ENCODE measurements at regions not wholly inside any gene's neighbourhood (a gene's known extent, or its start where the extent isn't known, plus 50 kb on each side); places are given as distances from the start of the nearest gene placed in this dataset.

GRCh38 chr14:101404426-101405170 is 156.7 kb upstream of the DIO3 start:
- DNase-seq (ENCODE audit: low read depth in 2 of 2) = no peak

- DNase-seq (ENCODE audit: low read depth in 2 of 2) = no peak
Observed at GRCh38 chr14:101405171-101405883, 156.0 kb upstream of the DIO3 start.

DNA sequence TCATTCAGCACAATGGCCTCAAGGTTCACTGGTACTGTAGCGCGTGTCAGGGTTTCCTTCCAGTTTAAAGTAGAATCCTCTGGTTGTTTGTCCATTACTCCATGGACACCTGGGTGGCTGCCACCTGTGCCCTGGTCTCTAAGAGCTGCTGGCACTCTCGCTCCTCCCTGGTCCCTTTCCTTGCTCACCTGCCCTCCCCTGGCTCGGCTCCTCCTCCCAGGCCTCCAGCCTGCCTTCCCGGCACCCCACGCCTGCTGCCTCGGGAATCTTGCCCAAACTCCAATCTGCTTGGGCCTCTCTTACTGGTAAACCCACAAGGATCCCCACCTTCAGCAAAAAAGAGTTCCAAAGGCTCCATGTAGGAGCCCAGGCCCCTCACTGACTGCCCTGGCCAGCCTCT is 154.4 kb upstream of the DIO3 start:
- no peak for DNase-seq (ENCODE audit: low read depth in 2 of 2)

GRCh38 chr14:101407328-101407727 is 154.0 kb upstream of the DIO3 start:
- no peak for DNase-seq (ENCODE audit: low read depth in 2 of 2)

DNA sequence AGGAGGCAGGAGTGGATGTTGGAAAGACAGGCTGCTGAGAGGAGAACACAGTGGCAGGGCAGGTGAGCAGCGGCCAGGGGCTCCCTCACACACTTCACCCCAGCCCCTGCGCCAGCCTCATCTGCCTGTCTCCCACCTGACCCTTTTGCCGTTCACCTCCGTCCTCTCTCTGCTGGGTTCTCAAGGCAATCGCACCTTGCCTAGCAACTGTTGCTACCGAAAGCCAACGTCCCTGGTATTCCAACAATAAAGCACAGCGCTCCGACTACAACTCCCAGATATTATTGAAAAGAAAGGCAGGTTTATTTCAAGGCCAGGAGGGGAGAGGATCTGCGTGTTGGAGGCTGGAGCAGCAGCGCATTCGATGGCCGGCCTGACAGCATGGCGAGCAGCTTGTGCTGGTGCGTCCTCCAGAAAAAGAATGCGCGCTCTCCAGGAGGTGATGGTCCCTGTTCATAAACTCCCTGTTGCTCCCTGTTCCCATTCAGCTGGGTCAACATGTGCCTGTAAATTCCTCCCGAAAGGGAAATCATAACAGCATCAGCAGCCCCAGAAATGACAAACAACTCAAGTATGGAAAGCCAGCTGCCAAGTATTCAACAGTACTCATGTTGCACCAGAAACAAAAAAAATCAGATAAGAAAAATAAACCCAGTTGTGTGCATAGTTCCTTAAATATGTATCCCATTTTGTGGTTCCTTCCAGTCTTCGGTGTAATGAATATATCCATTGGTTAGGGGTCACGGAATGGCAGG is 153.0 kb upstream of the DIO3 start:
- no peak for DNase-seq (ENCODE audit: low read depth in 2 of 2)

DNA sequence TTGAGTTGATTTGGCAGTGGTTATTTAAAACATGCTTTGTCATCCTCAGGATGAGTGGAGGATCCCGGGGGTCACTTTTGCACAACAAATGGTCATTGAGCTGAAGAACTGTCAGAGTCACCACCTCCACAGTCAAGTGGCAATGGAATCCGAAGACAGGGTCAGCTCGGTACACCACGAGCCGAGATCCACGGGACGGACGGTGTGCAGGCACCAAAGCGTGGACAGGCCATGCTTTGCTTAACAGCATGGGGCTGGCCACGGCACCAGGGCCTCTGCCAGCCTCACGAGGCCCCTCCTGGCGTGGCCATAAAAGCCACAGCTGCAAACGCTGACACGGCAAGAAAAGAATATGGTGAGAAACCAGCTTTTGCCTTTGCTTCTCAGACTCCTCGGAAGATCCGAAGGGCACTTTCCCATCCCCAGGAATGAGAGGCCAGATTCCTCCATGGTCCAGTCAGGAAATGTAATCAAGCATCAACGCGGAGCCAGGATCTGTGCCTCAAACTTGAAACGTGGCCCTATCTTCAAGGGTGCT is 152.2 kb upstream of the DIO3 start:
- DNase-seq (ENCODE audit: low read depth in 2 of 2) = no peak

DNA sequence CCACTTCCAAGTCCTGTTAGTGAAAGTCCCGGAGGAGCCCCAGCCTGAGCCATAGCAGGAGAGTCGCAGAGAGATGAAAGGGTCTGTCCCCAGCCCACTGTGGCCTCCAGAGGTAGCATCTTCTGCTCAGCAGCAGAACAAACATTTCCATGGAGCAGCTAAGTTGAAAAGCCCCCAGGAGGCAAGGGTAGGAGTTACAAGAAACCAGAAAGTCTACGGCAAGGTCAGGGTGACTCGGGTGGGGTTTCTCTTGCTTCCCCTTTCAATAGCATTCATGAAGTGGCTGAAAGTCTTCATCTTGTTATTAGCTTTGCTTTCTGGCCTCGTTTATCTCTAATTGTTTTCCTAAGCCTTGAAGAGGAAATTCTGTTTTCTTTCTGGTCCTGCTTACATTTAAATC is 151.2 kb upstream of the DIO3 start:
- no peak for DNase-seq (ENCODE audit: low read depth in 2 of 2)

- no peak for DNase-seq (ENCODE audit: low read depth in 2 of 2)
Observed at GRCh38 chr14:101411151-101411550, 150.1 kb upstream of the DIO3 start.

DNA sequence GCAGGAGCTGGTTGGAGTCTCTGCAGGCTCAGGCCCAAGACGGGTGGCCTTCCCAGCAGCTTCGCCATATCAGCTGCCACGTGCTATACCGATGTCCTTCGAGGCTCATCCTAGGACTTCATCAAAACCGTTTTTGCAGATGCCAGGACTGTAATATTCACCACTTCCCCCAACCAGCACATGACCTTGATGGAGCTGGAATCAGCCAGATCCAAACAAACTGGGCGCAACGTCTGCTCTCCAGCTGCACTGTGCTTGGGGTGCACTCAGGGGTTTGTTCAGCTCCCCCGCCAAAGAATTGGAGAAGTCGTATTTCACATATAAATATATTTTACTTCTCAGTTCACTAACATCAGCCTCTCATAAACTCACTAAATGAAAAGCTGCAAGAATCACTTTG is 149.5 kb upstream of the DIO3 start:
- DNase-seq (ENCODE audit: low read depth in 2 of 2) = no peak

DNA sequence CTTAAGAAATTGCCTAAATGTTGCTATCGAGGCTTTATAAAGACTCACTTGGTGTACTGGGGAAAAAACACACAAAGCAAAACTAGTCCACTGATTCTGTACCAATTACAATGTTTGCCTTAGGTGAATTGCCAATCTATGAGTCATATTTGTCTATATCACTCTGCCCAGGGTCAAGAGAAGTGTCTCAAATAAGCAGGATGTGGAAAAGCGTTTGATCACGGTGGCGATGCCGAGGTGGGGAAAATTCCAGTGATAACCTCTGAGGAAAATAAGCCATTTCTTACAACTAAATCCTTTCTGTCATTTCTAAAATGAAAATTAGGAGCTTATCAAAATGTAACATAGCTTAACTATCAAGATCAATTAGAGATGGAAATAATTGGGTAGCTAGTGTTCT is 148.6 kb upstream of the DIO3 start:
- DNase-seq (ENCODE audit: low read depth in 2 of 2) = no peak

DNA sequence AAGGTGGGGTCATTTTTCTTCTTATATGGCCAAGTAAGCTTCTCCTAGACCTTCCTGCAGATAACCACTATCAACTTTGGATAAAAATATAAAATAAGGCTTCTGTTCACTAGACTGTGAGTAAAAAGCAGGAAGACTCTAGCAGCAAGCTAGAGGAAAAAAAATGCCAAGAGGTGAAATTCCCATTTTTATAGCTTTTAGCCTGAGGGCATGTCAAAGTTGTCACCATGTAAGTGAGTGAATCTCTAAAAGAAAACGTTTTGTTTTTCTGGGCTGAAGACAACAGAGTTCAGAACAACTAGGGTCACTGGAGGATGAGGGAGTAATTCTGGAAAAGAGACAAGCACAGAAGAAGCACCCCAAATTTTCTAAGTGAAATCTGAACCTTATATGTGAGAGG is 143.9 kb upstream of the DIO3 start:
- no peak for DNase-seq (ENCODE audit: low read depth in 2 of 2)

- no peak for DNase-seq (ENCODE audit: low read depth in 2 of 2)
Observed at GRCh38 chr14:101418601-101419000, 142.7 kb upstream of the DIO3 start.

DNA sequence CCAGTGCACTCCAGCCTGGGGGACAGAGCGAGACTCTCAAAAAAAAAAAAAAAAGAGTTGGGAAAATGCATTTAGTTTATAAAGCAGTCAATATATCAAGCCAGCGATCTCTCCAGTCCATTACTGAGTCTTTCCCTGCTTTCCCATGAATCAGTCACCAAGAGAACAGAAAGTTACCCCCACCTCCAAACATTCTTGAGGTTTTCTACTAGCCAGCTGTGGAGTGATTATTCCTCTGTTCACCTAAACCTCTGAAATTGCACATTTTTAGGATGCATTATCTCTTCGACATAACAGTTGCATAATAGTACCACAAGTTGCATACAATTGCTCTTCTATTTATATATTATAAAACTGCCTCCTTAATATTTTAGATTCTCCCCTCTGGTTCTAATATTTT is 134.8 kb upstream of the DIO3 start:
- DNase-seq (ENCODE audit: low read depth in 2 of 2) = no peak

DNA sequence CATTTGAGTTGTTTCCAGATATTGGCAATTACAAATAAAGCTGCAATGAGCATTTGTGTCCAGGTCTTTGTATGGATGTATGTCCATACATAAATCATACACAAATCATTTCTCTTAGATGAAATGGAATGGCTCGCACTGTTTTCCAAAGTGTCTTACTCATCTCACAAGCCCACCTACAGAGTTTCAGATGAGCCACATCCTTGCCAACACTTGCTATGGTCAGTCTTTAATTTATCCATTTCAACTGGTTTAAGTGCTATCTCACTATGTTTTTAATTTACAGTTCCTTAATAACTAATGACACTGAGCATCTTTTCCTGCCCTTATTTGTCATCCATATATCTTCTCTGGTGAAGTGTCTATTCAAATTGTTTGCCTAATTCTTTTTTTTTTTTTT is 132.9 kb upstream of the DIO3 start:
- no peak for DNase-seq (ENCODE audit: low read depth in 2 of 2)

GRCh38 chr14:101435546-101435945 is 125.7 kb upstream of the DIO3 start:
- no peak for DNase-seq (ENCODE audit: low read depth in 2 of 2)

DNA sequence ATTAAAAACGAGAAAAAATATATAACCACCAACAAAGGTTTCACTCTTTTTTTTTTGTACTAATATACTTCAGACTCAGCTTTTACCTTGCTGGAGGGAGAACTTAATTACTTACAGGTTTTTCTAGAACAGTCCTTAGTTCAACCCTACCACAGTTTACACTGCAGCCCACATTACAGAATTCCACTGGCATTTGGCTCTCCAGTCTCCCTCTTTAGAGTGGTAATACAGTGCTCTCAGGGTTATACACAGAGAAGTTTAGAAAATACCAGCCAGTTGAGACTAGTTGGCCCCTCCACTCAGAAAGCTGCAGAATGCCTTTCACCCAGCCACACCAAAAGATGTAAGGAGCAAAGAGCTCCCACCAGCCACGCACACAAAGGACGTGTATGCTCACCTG is 122.3 kb upstream of the DIO3 start:
- DNase-seq (ENCODE audit: low read depth in 2 of 2) = no peak

- no peak for DNase-seq (ENCODE audit: low read depth in 2 of 2)
Observed at GRCh38 chr14:101440496-101440895, 120.8 kb upstream of the DIO3 start.

- DNase-seq (ENCODE audit: low read depth in 2 of 2) = no peak
Observed at GRCh38 chr14:101441710-101442109, 119.6 kb upstream of the DIO3 start.

DNA sequence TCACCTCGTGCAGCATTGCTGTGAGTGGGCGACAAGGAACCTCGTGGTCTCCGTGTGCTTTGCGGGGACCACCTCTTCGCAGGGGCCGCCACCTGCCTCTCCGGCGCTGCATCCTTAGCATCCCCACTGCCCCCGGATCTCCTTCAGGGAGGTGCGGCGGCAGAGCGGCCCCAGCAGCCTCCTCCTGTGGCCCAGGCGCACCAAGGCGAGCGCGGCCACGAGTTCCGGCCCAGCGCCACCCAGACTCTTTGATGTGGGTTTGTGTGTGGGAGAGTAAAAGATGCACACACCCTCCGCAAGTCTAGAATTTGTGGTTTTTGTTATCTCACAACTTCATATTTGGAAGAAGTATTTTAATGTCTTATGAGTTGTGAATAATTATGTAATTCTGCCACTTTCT is 118.8 kb upstream of the DIO3 start:
- DNase-seq (ENCODE audit: low read depth in 2 of 2) = peak; percentile 12 to 31

GRCh38 chr14:101444116-101444515 is 117.2 kb upstream of the DIO3 start:
- DNase-seq (ENCODE audit: low read depth in 2 of 2) = no peak

- DNase-seq (ENCODE audit: low read depth in 2 of 2) = no peak
Observed at GRCh38 chr14:101445278-101445677, 116.0 kb upstream of the DIO3 start.

DNA sequence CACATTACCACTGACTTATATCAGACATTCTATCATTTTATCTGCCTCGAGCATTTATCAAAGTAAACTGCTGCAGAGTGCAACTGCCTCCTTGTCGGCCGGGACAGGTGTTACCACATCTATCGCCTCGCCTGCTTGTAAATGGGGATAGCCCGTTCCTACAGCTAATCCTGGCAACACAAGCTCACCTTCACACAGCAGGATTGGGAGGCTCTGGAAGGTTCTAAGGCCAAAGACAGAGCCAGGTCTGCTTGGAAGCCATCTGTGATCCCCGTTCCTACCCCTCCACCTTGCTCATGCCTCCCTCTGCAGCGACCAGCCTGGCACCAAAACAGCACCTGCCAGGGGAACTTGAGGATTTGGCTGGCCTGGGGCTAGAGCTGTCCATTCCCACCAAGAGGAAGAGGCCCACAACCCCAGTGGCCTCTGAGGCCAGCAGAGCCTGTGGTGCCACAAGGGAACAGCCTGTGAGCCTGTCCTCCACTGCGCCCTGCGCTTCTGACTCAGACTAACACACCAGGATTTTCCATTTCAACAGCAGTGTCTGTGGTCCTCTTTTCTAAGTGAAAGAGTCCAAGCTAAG is 114.8 kb upstream of the DIO3 start:
- no peak for DNase-seq (ENCODE audit: low read depth in 2 of 2)

All from stimulated activated CD8-positive, alpha-beta memory T cell treated with anti-CD3 and anti-CD28 coated beads, Interleukin-2, amount 100 ng/mL, for 1 hour (primary cell).